PC-9 (cell line): ENCODE measurements at regions not wholly inside any gene's neighbourhood (a gene's known extent, or its start where the extent isn't known, plus 50 kb on each side); places are given as distances from the start of the nearest gene placed in this dataset.

ENCODE experiments used
- CTCF ChIP-seq: fragments of 200-600 bp; sonication (generic); conservative IDR thresholded peaks from 2 replicates; pipeline ENCODE4 v1.6.1; 2017; ENCODE audit warnings: mixed run types, antibody characterized with exemption, mild to moderate bottlenecking, moderate library complexity
- EZH2 ChIP-seq: fragments of 200-600 bp; sonication (generic); IDR thresholded peaks from 2 replicates; pipeline ENCODE4 v1.8.0; 2017; ENCODE audit warnings: antibody characterized with exemption, low read depth

GRCh38 chr4:106595906-106596305 is 227.3 kb upstream of the GIMD1 start:
- TF ChIP-seq CTCF, result no peak
- no peak for TF ChIP-seq EZH2
